ENCODE measurements at regions not wholly inside any gene's neighbourhood (a gene's known extent, or its start where the extent isn't known, plus 50 kb on each side); places are given as distances from the start of the nearest gene placed in this dataset.

DNA sequence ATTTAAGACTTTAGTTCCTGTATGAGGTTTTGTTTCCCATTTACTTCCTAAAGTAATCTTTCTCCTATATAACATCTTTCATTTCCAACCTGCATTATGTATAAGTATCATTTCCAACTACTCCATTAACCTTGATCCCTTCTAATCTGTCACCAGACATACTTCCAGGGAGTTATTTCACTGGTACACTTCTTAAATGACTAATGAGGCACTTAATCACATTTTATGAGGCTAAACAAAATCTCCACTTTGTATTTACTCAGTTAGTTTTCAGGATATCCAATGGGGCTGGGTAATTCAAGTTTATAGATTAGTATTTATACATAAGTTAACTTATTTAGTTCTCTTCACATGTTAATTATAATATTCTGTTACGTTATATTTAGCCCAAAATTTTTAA, 634.7 kb downstream of the PCDH17 start:
- Mint-ChIP-seq H3K9me3 (ENCODE audit: low read depth, unreplicated experiment) (peaks cover 3% of the 10 kb centered on the region), H3K36me3 (ENCODE audit: insufficient read depth, unreplicated experiment) (no peaks in the 10 kb centered on the region), H3K4me3 (ENCODE audit: low read depth, unreplicated experiment) (no peak overlapping the region), H3K27ac (ENCODE audit: unreplicated experiment) (no peak overlapping the region), H3K27me3 (ENCODE audit: unreplicated experiment) (no peaks in the 10 kb centered on the region), H3K4me1 (ENCODE audit: low read depth, unreplicated experiment) (no peaks in the 10 kb centered on the region)
- DNase-seq = no peak
- intact Hi-C loops (cut with micrococcal nuclease; ENCODE audit: unreplicated experiment) = no loop called here
- TF ChIP-seq, protein P1, sequence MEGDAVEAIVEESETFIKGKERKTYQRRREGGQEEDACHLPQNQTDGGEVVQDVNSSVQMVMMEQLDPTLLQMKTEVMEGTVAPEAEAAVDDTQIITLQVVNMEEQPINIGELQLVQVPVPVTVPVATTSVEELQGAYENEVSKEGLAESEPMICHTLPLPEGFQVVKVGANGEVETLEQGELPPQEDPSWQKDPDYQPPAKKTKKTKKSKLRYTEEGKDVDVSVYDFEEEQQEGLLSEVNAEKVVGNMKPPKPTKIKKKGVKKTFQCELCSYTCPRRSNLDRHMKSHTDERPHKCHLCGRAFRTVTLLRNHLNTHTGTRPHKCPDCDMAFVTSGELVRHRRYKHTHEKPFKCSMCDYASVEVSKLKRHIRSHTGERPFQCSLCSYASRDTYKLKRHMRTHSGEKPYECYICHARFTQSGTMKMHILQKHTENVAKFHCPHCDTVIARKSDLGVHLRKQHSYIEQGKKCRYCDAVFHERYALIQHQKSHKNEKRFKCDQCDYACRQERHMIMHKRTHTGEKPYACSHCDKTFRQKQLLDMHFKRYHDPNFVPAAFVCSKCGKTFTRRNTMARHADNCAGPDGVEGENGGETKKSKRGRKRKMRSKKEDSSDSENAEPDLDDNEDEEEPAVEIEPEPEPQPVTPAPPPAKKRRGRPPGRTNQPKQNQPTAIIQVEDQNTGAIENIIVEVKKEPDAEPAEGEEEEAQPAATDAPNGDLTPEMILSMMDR (IDR thresholded peaks at IDR 0.05; ENCODE audit: unreplicated experiment) = no peak
- CTCF ChIA-PET = no interaction called here
- no TSS peak for BruUV-seq (replicated peaks)

GRCh38 chr13:58298556-58299135, 667.1 kb downstream of the PCDH17 start:
- Mint-ChIP-seq H3K9me3 (ENCODE audit: low read depth, unreplicated experiment) (no peaks in the 10 kb centered on the region), H3K27me3 (ENCODE audit: unreplicated experiment) (no peaks in the 10 kb centered on the region), H3K4me3 (ENCODE audit: low read depth, unreplicated experiment) (no peak overlapping the region), H3K4me1 (ENCODE audit: low read depth, unreplicated experiment) (no peaks in the 10 kb centered on the region), H3K36me3 (ENCODE audit: insufficient read depth, unreplicated experiment) (no peaks in the 10 kb centered on the region), H3K27ac (ENCODE audit: unreplicated experiment) (no peak overlapping the region)
- DNase-seq = no peak
- no TSS peak for BruUV-seq (replicated peaks)
- CTCF ChIA-PET = no interaction called here
- intact Hi-C loops (cut with micrococcal nuclease; ENCODE audit: unreplicated experiment) = no loop called here
- TF ChIP-seq, protein P1 (IDR thresholded peaks at IDR 0.05; ENCODE audit: unreplicated experiment) = no peak

DNA sequence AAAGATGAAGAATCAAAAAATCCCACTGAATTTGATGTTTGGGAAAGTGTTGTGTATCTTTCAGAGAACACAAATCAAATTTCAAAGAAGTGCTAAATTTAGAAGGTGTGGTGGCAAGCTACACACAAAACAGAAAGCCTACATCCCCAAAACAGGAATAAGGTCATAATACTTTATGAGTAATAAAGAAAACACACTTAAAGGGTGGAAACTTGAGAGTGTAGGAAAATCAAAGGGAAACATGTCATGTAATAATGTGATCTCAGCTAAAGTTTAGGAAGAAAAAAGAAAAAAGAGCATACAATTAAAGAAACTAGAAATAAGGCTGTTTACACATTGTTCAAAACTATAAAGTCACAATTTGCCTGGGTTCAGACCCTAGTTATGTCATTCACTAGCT, 668.7 kb downstream of the PCDH17 start:
- Mint-ChIP-seq H3K4me3 (ENCODE audit: low read depth, unreplicated experiment) (no peak overlapping the region), H3K27me3 (ENCODE audit: unreplicated experiment) (no peaks in the 10 kb centered on the region), H3K27ac (ENCODE audit: unreplicated experiment) (no peak overlapping the region), H3K36me3 (ENCODE audit: insufficient read depth, unreplicated experiment) (no peaks in the 10 kb centered on the region), H3K4me1 (ENCODE audit: low read depth, unreplicated experiment) (no peaks in the 10 kb centered on the region), H3K9me3 (ENCODE audit: low read depth, unreplicated experiment) (no peaks in the 10 kb centered on the region)
- TF ChIP-seq, protein P1 (IDR thresholded peaks at IDR 0.05; ENCODE audit: unreplicated experiment) = no peak
- BruUV-seq (replicated peaks) = no TSS peak
- no peak for DNase-seq
- intact Hi-C loops (cut with micrococcal nuclease; ENCODE audit: unreplicated experiment) = no loop called here
- CTCF ChIA-PET = no interaction called here

DNA sequence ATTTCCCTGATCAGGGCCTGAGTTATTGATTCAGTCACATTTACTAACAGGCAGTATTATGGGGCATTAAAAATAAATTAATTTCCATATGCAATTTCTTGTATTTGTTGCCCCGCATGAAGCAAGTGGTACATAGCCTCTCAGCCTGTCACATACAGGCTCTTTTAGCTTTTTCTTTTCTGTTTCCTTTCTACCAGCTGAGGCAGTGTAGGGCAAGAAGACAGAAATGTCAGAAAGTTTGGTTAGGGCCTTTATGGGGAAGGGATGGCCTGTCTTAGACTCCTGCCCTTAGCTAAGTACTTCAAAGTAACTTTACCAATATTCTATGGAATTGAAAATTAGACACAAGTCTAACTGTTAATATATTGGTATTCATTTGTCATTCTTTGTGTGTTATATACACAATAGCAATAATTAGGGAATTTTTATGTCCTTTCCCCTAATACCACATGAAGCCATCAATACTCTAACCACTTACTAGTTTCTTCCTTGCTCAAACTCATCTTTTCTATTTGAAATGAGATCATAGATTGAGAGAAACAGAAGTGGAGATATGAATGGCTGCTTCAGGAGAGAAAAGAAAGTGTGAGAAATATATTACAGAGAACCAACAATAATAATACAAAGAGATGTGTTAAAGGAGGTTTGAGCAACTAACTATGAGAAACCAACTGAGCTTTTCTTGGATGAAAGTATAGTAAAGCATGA, 669.6 kb downstream of the PCDH17 start:
- TF ChIP-seq, protein P1 (IDR thresholded peaks at IDR 0.05; ENCODE audit: unreplicated experiment) = no peak
- H3K4me1 Mint-ChIP-seq (ENCODE audit: low read depth, unreplicated experiment) = no peaks in the 10 kb centered on the region
- no TSS peak for BruUV-seq (replicated peaks)

More for the DNA sequence above, 669.6 kb downstream of the PCDH17 start:
- no peak overlapping the region for H3K4me3 Mint-ChIP-seq (ENCODE audit: low read depth, unreplicated experiment)
- no peaks in the 10 kb centered on the region for H3K36me3 Mint-ChIP-seq (ENCODE audit: insufficient read depth, unreplicated experiment)
- H3K27ac Mint-ChIP-seq (ENCODE audit: unreplicated experiment) = no peak overlapping the region
- no peaks in the 10 kb centered on the region for H3K9me3 Mint-ChIP-seq (ENCODE audit: low read depth, unreplicated experiment)
- no peaks in the 10 kb centered on the region for H3K27me3 Mint-ChIP-seq (ENCODE audit: unreplicated experiment)
- intact Hi-C loops (cut with micrococcal nuclease; ENCODE audit: unreplicated experiment) = no loop called here
- CTCF ChIA-PET = no interaction called here
- DNase-seq = no peak
